OCI-LY3 (cell line): ENCODE measurements at regions not wholly inside any gene's neighbourhood (a gene's known extent, or its start where the extent isn't known, plus 50 kb on each side); places are given as distances from the start of the nearest gene placed in this dataset.

Experiments used
- CTCF ChIP-seq: fragments of 200-600, 300-600 bp; sonication (generic); IDR thresholded peaks from 2 replicates; pipeline ENCODE4 v1.5.1; 2014; ENCODE audit warnings: antibody characterized with exemption, low read length, low read depth
- EZH2phosphoT487 ChIP-seq: fragments of 200-600 bp; shearing (Covaris generic); IDR thresholded peaks from 2 replicates; pipeline ENCODE4 v1.6.1; 2018; ENCODE audit warnings: antibody characterized with exemption, mixed run types, low read depth

DNA sequence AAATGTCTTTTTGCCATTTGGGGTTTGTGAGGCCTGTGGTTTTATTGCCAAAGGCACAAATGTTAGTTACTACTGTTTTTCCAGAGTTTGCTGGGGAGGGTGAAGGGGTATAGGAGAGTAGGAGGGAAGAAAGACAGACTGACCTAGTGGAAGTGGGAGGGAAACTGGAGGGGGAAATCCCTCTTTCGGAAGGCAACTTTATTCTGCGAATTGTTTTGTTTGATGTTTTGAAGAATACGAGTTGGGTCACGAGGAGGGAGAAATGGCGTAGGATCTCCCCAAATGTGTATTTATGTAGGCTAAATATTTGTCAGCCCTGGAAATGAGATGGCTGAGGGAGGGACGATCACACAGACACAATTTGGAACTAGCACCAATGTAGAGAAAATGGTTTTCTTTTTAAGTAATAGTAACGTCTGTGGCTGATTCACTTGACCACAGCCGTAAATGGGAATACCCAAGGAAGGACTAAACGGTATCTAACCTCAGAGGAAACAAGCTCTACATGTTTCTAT lies 172.3 kb downstream of the ICOS start:
- TF ChIP-seq CTCF (no peak), EZH2phosphoT487 (no peak)
